ENCODE measurements at regions not wholly inside any gene's neighbourhood (a gene's known extent, or its start where the extent isn't known, plus 50 kb on each side); places are given as distances from the start of the nearest gene placed in this dataset.

DNA sequence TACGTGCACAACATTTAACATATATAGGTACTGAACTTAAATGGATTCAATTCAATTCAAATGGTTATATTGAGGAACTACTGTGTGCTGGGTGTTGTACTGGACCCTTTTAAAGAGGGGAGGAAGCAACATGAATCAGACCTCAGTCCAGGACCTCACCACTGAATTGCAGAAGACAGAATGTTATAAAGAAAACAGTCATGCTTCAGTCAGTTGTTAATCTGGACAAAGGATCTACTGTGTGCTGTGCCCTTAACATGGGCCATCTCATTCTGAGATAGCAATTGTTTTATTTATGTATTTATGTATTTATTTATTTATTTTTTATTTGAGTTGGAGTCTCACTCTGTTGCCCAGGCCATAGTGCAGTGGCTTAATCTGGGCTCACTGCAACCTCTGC lies 240.1 kb downstream of the HAPSTR1 start:
- Histone ChIP-seq H3K9me1 (replicated peaks; ENCODE audit: control insufficient read depth, extremely low read depth, insufficient read depth, low read length) (no peaks in the 10 kb centered on the region), H3K9me3 (replicated peaks; ENCODE audit: control insufficient read depth, insufficient read depth, low read length) (no peaks in the 10 kb centered on the region), H3K79me2 (ENCODE audit: control insufficient read depth, insufficient read depth, low read length) (no peaks in the 10 kb centered on the region), H3K27me3 (ENCODE audit: control insufficient read depth in 2 of 2, insufficient read depth in 2 of 2, low read length in 2 of 2) (no peaks in the 10 kb centered on the region), H3K4me2 (ENCODE audit: insufficient read depth, low read length) (no peak overlapping the region), H3K9ac (replicated peaks; ENCODE audit: extremely low read depth, insufficient read depth, low read length) (no peak overlapping the region), H3K36me3 (ENCODE audit: control insufficient read depth in 2 of 2, extremely low read depth in 1 of 2, insufficient read depth in 2 of 2, low read length in 2 of 2) (no peaks in the 10 kb centered on the region), H2AFZ (ENCODE audit: low read depth, low read length) (no peak overlapping the region), H3K4me3 (replicated peaks in 1 of 3; ENCODE audit: insufficient read depth in 1 of 3, low read depth in 1 of 3, low read length in 3 of 3) (no peak overlapping the region), H3K4me1 (ENCODE audit: control insufficient read depth, extremely low read depth, insufficient read depth, low read length) (no peaks in the 10 kb centered on the region), H3K27ac (ENCODE audit: insufficient read depth, low read depth, low read length) (no peak overlapping the region), H4K20me1 (replicated peaks; ENCODE audit: control insufficient read depth, extremely low read depth, insufficient read depth, low read length) (no peaks in the 10 kb centered on the region)
- POLR2A ChIA-PET, result no interaction called here
- FAIRE-seq (no peak), DNase-seq (ENCODE audit: low read depth, low spot score) (no peak)
- BruUV-seq (replicated peaks), result no TSS peak
- intact Hi-C loops (cut with micrococcal nuclease), result no loop called here
- CTCF ChIA-PET, result no interaction called here
- dilution Hi-C loops (cut with MboI; ENCODE audit: extremely low pct_ligation_motif_present, low sequenced_read_pairs), result no loop called here
- TF ChIP-seq MYC (IDR thresholded peaks at IDR 0.05; ENCODE audit: low read depth, low read length) (no peak), EZH2 (IDR thresholded peaks at IDR 0.05; ENCODE audit: borderline replicate concordance, low read depth, low read length, severe bottlenecking) (no peak), MAX (IDR thresholded peaks at IDR 0.05; ENCODE audit: insufficient read depth, insufficient read length) (no peak), GATA2 (IDR thresholded peaks at IDR 0.05; ENCODE audit: insufficient read depth, insufficient read length, low read depth, low read length) (no peak), POLR2A (IDR thresholded peaks at IDR 0.05; ENCODE audit: low read depth, low read length) (no peak), POLR2AphosphoS5 (IDR thresholded peaks at IDR 0.05; ENCODE audit: insufficient read depth, low read depth, low read length) (no peak), JUN (IDR thresholded peaks at IDR 0.05; ENCODE audit: borderline replicate concordance, insufficient read depth, insufficient read length, low read depth) (no peak), CTCF (IDR thresholded peaks at IDR 0.05; ENCODE audit: extremely low read depth in 1 of 2, insufficient read depth in 1 of 2, low read depth in 1 of 2, low read length in 2 of 2) (no peak), FOS (IDR thresholded peaks at IDR 0.05; ENCODE audit: borderline replicate concordance, insufficient read depth, low read length) (no peak)
